Neuronal stem cell (in vitro differentiated cells): ENCODE measurements at regions not wholly inside any gene's neighbourhood (a gene's known extent, or its start where the extent isn't known, plus 50 kb on each side); places are given as distances from the start of the nearest gene placed in this dataset.

ENCODE experiments used
- DNase-seq: peaks from one replicate; pipeline ENCODE4 v3.0.0-alpha.2; 2013; ENCODE audit warnings: low spot score
- H2AFZ ChIP-seq: one replicate; pipeline ENCODE4 v1.6.1; 2013; ENCODE audit warnings: mild to moderate bottlenecking, low read length, inconsistent platforms
- H2AK5ac ChIP-seq: 2 replicates; pipeline ENCODE4 v1.6.1; 2013; ENCODE audit warnings: low read depth, mild to moderate bottlenecking, inconsistent platforms, low read length, moderate library complexity, mixed read lengths
- H2BK120ac ChIP-seq: 2 replicates; pipeline ENCODE4 v1.6.1; 2013; ENCODE audit warnings: low read depth, mild to moderate bottlenecking, inconsistent platforms, low read length, moderate library complexity, mixed read lengths
- H2BK12ac ChIP-seq: one replicate; pipeline ENCODE4 v1.6.1; 2013; ENCODE audit warnings: low read length, inconsistent platforms
- H2BK15ac ChIP-seq: 2 replicates; pipeline ENCODE4 v1.6.1; 2013; ENCODE audit warnings: mild to moderate bottlenecking, low read length, inconsistent platforms, mixed read lengths
- H2BK5ac ChIP-seq: one replicate; pipeline ENCODE4 v1.6.1; 2013; ENCODE audit warnings: inconsistent platforms, mild to moderate bottlenecking, low read length, moderate library complexity
- H3K14ac ChIP-seq: one replicate; pipeline ENCODE4 v1.6.1; 2013; ENCODE audit warnings: low read length, inconsistent platforms
- H3K18ac ChIP-seq: 2 replicates; pipeline ENCODE4 v1.6.1; 2013; ENCODE audit warnings: low read length, inconsistent platforms
- H3K23ac ChIP-seq: 2 replicates; pipeline ENCODE4 v1.6.1; 2013; ENCODE audit warnings: low read depth, mild to moderate bottlenecking, mixed read lengths, low read length, inconsistent platforms; ENCODE audit not compliant: poor library complexity
- H3K27ac ChIP-seq: replicated peaks from 3 replicates; pipeline ENCODE4 v1.5.1; 2013; ENCODE audit warnings: low read length, inconsistent platforms
- H3K27me3 ChIP-seq, 3 experiments: 2 replicates each; pipeline ENCODE4 v1.6.1; 2013; ENCODE audit warnings: low read length in 3 of 3, mild to moderate bottlenecking in 2 of 3, inconsistent platforms in 1 of 3, low read depth in 1 of 3, mixed read lengths in 1 of 3, moderate library complexity in 1 of 3; ENCODE audit not compliant: control insufficient read depth in 3 of 3, insufficient read depth in 3 of 3
- H3K36me3 ChIP-seq, 2 donors: replicated peaks in 1 of 2; 2 replicates each; pipeline ENCODE4 v1.6.1; 2013; ENCODE audit warnings: low read length in 2 of 2; ENCODE audit not compliant: control insufficient read depth in 2 of 2, insufficient read depth in 2 of 2
- H3K4ac ChIP-seq: 2 replicates; pipeline ENCODE4 v1.6.1; 2013; ENCODE audit warnings: inconsistent platforms, mild to moderate bottlenecking, low read length, moderate library complexity
- H3K4me1 ChIP-seq, 2 donors: 1 replicate in 1 of 2; 2 replicates in 1 of 2; pipeline ENCODE4 v1.6.1; 2013; ENCODE audit warnings: low read length in 2 of 2, low read depth in 1 of 2; ENCODE audit not compliant: control insufficient read depth in 2 of 2, insufficient read depth in 1 of 2
- H3K4me2 ChIP-seq: one replicate; pipeline ENCODE4 v1.6.1; 2013; ENCODE audit warnings: mild to moderate bottlenecking, low read length, inconsistent platforms; ENCODE audit not compliant: insufficient read depth, poor library complexity, severe bottlenecking
- H3K4me3 ChIP-seq, 2 donors: 2 replicates each; pipeline ENCODE4 v1.5.1; 2013; ENCODE audit warnings: low read length in 2 of 2, mild to moderate bottlenecking in 2 of 2, inconsistent platforms in 1 of 2, moderate library complexity in 1 of 2
- H3K79me1 ChIP-seq: one replicate; pipeline ENCODE4 v1.6.1; 2013; ENCODE audit warnings: low read depth, mild to moderate bottlenecking, inconsistent platforms, low read length, moderate library complexity
- H3K9ac ChIP-seq: one replicate; pipeline ENCODE4 v1.6.1; 2013; ENCODE audit warnings: mild to moderate bottlenecking, low read depth, low read length, inconsistent platforms; ENCODE audit not compliant: poor library complexity
- H3K9me3 ChIP-seq, 2 donors: replicated peaks in 1 of 2; 2 replicates each; pipeline versions ENCODE3 to v1.6.1; 2013; ENCODE audit warnings: low read length in 2 of 2, mild to moderate bottlenecking in 2 of 2, inconsistent platforms in 1 of 2, low read depth in 1 of 2, mixed read lengths in 1 of 2, moderate library complexity in 1 of 2; ENCODE audit not compliant: control insufficient read depth in 2 of 2, insufficient read depth in 1 of 2
- H4K8ac ChIP-seq: one replicate; pipeline ENCODE4 v1.6.1; 2013; ENCODE audit warnings: low read depth, mild to moderate bottlenecking, inconsistent platforms, low read length, moderate library complexity
- H4K91ac ChIP-seq: one replicate; pipeline ENCODE4 v1.6.1; 2013; ENCODE audit warnings: low read length, low read depth, mild to moderate bottlenecking, inconsistent platforms; ENCODE audit not compliant: poor library complexity
- WGBS, 2 donors: extraction: QIAGEN DNeasy Blood & Tissue Kit; methylation state at CpG; one replicate each; pipeline ENCODE4 v1.1.7; 2013; ENCODE audit warnings: missing lambda C conversion rate in 2 of 2, mixed read lengths in 1 of 2; ENCODE audit not compliant: insufficient read length in 2 of 2, insufficient replicate concordance in 1 of 2; ENCODE audit errors: extremely low coverage in 2 of 2; 5-methylcytosine and 5-hydroxymethylcytosine counted together

DNA sequence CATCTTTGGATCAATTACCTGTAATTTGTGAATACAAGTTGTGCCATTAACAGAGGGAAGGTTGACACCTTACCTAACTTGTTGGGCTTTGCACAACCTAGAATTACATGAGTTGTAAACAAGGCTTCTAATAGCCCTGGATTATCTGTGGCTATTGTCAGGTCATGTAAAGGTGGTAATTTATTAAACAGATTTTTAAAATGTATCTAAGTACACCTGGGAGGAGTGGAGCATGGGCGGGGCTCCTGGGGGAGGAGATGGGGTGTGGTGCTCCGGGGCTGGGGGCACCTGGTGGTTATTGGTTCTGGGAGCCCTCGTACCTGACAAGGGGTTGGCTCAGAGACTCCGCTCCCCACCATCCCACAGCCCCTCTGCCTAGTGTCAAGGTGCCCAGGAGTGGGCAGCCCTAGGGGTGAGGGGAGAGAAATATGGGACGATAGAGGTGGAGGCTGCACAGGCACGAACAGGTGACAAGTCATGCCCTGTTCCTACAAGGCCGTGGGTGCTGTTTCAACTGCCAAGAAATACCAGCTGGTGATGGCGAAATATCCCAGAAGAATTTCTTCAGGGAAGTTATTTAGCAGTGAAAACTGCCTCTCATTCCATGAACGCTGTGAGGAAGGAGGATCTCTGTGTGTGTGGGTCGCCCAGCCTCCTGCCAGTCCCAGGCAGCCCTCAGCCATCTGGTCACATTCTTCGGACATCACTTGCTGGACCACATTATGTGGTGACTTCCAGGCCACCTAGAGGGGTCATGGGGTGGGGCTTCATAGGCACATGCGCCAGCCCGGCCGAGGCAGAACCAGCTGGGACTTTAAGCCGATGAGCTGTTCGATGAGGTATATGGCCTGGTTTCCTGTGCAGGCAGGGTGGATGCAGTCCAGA lies 55.5 kb upstream of the IRX3 start:
- no peaks in the 10 kb centered on the region for H3K36me3 ChIP-seq
- H3K9ac ChIP-seq, result no peak overlapping the region
- H3K79me1 ChIP-seq, result no peaks in the 10 kb centered on the region
- H2AFZ ChIP-seq, result no peak overlapping the region
- H3K9me3 ChIP-seq, result no peaks in the 10 kb centered on the region
- peak overlapping the region; percentile 94 for H3K14ac ChIP-seq
- H3K27ac ChIP-seq, result no peak overlapping the region
- no peak overlapping the region for H4K91ac ChIP-seq
- peak overlapping the region; percentile 38 for H3K18ac ChIP-seq
- H2BK15ac ChIP-seq, result no peak overlapping the region
- no peak overlapping the region for H4K8ac ChIP-seq
- H2BK120ac ChIP-seq, result peak overlapping the region; percentile 23
- WGBS, 2 donors, result no CpG with 5 or more reads among the region's 16 CpGs
- H3K27me3 ChIP-seq, result peaks cover 0 to 12% (median 0%) of the 10 kb centered on the region in 3 experiments
- peak overlapping the region; percentile 47 for H2AK5ac ChIP-seq
- peaks cover 6 to 9% of the 10 kb centered on the region in 2 donors for H3K4me1 ChIP-seq
- no peak for DNase-seq
- H2BK5ac ChIP-seq, result no peak overlapping the region
- H3K4ac ChIP-seq, result no peak overlapping the region
- H3K23ac ChIP-seq, result no peak overlapping the region
- H3K4me2 ChIP-seq, result no peak overlapping the region
- H3K4me3 ChIP-seq, result no peak overlapping the region
- peak overlapping the region; percentile 88 for H2BK12ac ChIP-seq

DNA sequence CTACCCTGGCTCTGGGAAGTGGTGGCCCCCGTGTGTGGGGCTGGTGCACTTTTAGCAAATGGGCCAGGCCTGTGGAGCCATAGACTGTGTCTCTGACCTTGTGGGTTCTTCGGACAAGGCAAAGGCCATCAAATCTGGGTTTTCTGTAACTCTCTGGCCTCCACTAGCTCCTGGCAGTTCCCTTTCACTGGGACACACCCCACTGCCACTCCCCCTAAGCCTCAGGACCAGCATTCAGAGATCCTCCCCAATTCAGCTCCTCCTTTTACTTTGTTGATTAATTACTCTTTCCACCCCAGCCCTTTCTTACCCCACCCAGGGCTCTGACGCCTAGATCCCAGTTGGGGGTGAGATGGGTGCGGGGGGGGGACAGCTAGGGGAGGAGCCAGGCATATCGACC lies 53.9 kb upstream of the IRX3 start:
- no peak overlapping the region for H3K4ac ChIP-seq

DNA sequence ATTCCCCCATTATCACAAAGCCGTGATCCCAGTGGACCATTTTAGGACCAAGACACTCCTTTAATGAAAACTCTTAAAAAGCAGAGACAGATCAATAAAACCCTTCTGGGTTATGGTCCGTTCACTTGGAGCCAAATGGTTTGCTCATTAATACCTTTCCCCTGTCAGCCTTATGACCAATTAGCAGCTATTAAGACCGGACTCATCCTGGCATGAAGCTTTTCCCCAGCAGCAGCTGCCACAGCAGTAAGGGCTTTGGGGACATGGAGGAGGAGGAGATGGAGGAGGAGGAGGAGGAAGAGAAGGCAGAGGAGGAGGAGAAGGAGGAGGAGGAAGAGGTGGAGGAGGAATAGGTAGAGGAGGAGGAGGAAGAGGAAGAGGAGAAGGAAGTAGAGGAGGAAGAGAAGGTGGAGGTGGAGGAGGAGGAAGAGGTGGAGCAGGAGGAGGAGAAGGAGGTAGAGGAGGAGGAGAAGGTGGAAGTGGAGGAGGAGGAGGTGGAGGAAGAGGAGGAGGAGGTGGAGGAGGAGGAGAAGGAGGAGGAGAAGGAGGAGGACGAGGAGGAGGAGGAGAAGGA lies 50.1 kb upstream of the IRX3 start:
- Histone ChIP-seq H3K4me3 (no peak overlapping the region), H3K9ac (no peak overlapping the region), H4K91ac (no peak overlapping the region), H2BK120ac (no peak overlapping the region), H3K23ac (no peak overlapping the region), H3K4me2 (no peak overlapping the region), H3K36me3 (no peaks in the 10 kb centered on the region), H3K9me3 (no peaks in the 10 kb centered on the region), H3K4ac (no peak overlapping the region), H3K18ac (no peak overlapping the region), H3K27me3 (peaks cover 0 to 8% (median 0%) of the 10 kb centered on the region in 3 experiments), H3K27ac (no peak overlapping the region), H2AFZ (peak overlapping the region; percentile 29), H3K79me1 (no peaks in the 10 kb centered on the region), H3K4me1 (peaks cover 4 to 5% of the 10 kb centered on the region in 2 donors), H3K14ac (no peak overlapping the region), H2BK12ac (no peak overlapping the region), H4K8ac (no peak overlapping the region), H2BK15ac (no peak overlapping the region), H2BK5ac (no peak overlapping the region), H2AK5ac (no peak overlapping the region)
- no CpG with 5 or more reads among the region's 4 CpGs for WGBS, 2 donors
- DNase-seq, result no peak

More for the DNA sequence above, 53.9 kb upstream of the IRX3 start:
- WGBS, 2 donors, result no CpG with 5 or more reads among the region's 5 CpGs
- Histone ChIP-seq H3K9ac (no peak overlapping the region), H3K36me3 (no peaks in the 10 kb centered on the region), H3K4me3 (no peak overlapping the region), H4K8ac (no peak overlapping the region), H3K27ac (no peak overlapping the region), H3K4me1 (peaks cover 10 to 13% of the 10 kb centered on the region in 2 donors), H2AFZ (no peak overlapping the region), H2BK5ac (no peak overlapping the region), H3K23ac (no peak overlapping the region), H3K79me1 (no peaks in the 10 kb centered on the region), H3K14ac (no peak overlapping the region), H3K4me2 (no peak overlapping the region), H4K91ac (peak overlapping the region; percentile 40), H3K18ac (peak overlapping the region; percentile 72), H3K27me3 (peaks cover 0 to 12% (median 0%) of the 10 kb centered on the region in 3 experiments), H3K9me3 (no peaks in the 10 kb centered on the region), H2BK12ac (no peak overlapping the region), H2BK15ac (no peak overlapping the region), H2AK5ac (no peak overlapping the region), H2BK120ac (no peak overlapping the region)
- no peak for DNase-seq
